ENCODE measurements at regions not wholly inside any gene's neighbourhood (a gene's known extent, or its start where the extent isn't known, plus 50 kb on each side); places are given as distances from the start of the nearest gene placed in this dataset.

- TF ChIP-seq CTCF (IDR thresholded peaks at IDR 0.05; ENCODE audit: poor library complexity, severe bottlenecking) = no peak
- no peak for TF ChIP-seq REST (IDR thresholded peaks at IDR 0.05; ENCODE audit: borderline replicate concordance)
Measured at GRCh38 chr19:5265260-5265659, 75.4 kb downstream of the PTPRS start.
